Heart right ventricle (tissue), 16 donors: ENCODE measurements at regions not wholly inside any gene's neighbourhood (a gene's known extent, or its start where the extent isn't known, plus 50 kb on each side); places are given as distances from the start of the nearest gene placed in this dataset.

Source experiments
- ATAC-seq, 8 donors: fragments of 200-7000 bp; cut with Tn5 transposase; one replicate each; pipeline ENCODE4 v1.9.1; 2020; ENCODE audit warnings: mild to moderate bottlenecking in 8 of 8, moderate library complexity in 8 of 8, moderate number of reproducible peaks in 1 of 8
- DNase-seq, 2 donors: peaks; one replicate each; pipeline ENCODE4 v3.0.0-alpha.2; 2020
- H3K27ac ChIP-seq, 10 donors: fragments of 200-600 bp; sonication (generic) in 2 of 10; one replicate each; pipeline versions ENCODE4 v1.5.0 to v1.8.0; 2020 to 2022; ENCODE audit warnings: mild to moderate bottlenecking in 3 of 10
- H3K27me3 ChIP-seq, 7 donors: fragments of 200-600 bp; one replicate each; pipeline ENCODE4 v1.8.0; 2021 to 2022; ENCODE audit warnings: mild to moderate bottlenecking in 2 of 7
- H3K36me3 ChIP-seq, 9 donors: fragments of 200-600 bp; sonication (generic) in 1 of 9; one replicate each; pipeline versions ENCODE4 v1.5.0 to v1.8.0; 2020 to 2022; ENCODE audit warnings: mild to moderate bottlenecking in 2 of 9
- H3K4me1 ChIP-seq, 9 donors: fragments of 200-600 bp; sonication (generic) in 1 of 9; one replicate each; pipeline versions ENCODE4 v1.5.0 to v1.8.0; 2020 to 2022; ENCODE audit warnings: mild to moderate bottlenecking in 4 of 9
- H3K4me3 ChIP-seq, 10 donors: fragments of 200-600 bp; sonication (generic) in 2 of 10; one replicate each; pipeline versions ENCODE4 v1.5.0 to v1.8.0; 2020 to 2022; ENCODE audit warnings: mild to moderate bottlenecking in 7 of 10, moderate library complexity in 2 of 10
- H3K9me3 ChIP-seq, 11 donors: fragments of 200-600 bp in 10 of 11; sonication (generic) in 2 of 11; one replicate each; pipeline versions ENCODE4 v1.5.0 to v1.8.0; 2013 to 2022; ENCODE audit warnings: mild to moderate bottlenecking in 2 of 11, control low read depth in 1 of 11, moderate library complexity in 1 of 11
- WGBS, 2 donors: extraction: QIAGEN DNeasy Blood & Tissue Kit; methylation state at CpG; one replicate each; pipeline ENCODE4 v1.1.7; 2013; ENCODE audit warnings: inconsistent platforms in 1 of 2; 5-methylcytosine and 5-hydroxymethylcytosine counted together
- intact Hi-C, 10 donors: fragments of 100-400 bp; cut with DNase I; formaldehyde crosslinking; loops; one replicate each; pipeline versions ENCODE4 v1.11.1 to v1.14.2; 2022
- TF ChIP-seq, protein P1 (sequence below), 9 donors: fragments of 200-600 bp; sonication (generic) in 2 of 9; IDR thresholded peaks; one replicate each; pipeline versions ENCODE4 v1.5.0 to v1.8.0; 2021 to 2022; ENCODE audit warnings: antibody characterized with exemption in 9 of 9, mild to moderate bottlenecking in 5 of 9, moderate library complexity in 1 of 9
- donor health status: Arrhythmogenic right ventricular cardiomyopathy.
- donor health status: ischemic (EF 13 %, LVEDD 7.1; RV severe dilation, severe dysfunction).
- donor health status: healthy with polysubstance abuse.
- donor health status: DM: no; HTN: yes; CAD: no.
- donor health status: DM: no; HTN: no; CAD: no.
- donor health status: ischemic (EF 25% LVEDD 6.9; RV normal size, moderate dysfunction).
- donor health status: ischemic (EF 25% LVEDD 5.7; RV mildly dilated, moderate dysfunction).
- donor health status: healthy.
- donor health status: DM: yes; HTN: yes; CAD: no.
- donor health status: Ischemic cardiomyopathy.
- donor health status: ischemic (EF 35%, LVEDD 5.7; RV mildly dilated, moderate dysfunction).
- donor health status: nonischemic (EF 11% LVEDD 7.7; RV severe dilation, severe dysfunction).
- donor health status: DM: yes; HTN: yes; CAD: no.
- donor health status: PGD.
- donor health status: ischemic (EF 29% LVEDD 5.4; RV normal size, mild dysfunction).
- donor health status: nonischemic (EF 23%, LVEDD 6.1; RV moderate dilation, normal function).

GRCh38 chr1:115142616-115143015 lies 53.3 kb upstream of the TSPAN2 start:
- Histone ChIP-seq H3K4me1 (peaks cover 0 to 27% (median 16%) of the 10 kb centered on the region in 9 donors), H3K9me3 (no peaks in the 10 kb centered on the region), H3K36me3 (no peaks in the 10 kb centered on the region), H3K27me3 (peaks cover 0 to 25% (median 0%) of the 10 kb centered on the region in 7 donors), H3K4me3 (no peak overlapping the region), H3K27ac (peak overlapping the region in 5 of 10 donors; percentile 4 to 37 (median 30))
- 17 to 36% methylated on average over 3 of the region's 3 CpGs for WGBS, 2 donors
- TF ChIP-seq, protein P1, sequence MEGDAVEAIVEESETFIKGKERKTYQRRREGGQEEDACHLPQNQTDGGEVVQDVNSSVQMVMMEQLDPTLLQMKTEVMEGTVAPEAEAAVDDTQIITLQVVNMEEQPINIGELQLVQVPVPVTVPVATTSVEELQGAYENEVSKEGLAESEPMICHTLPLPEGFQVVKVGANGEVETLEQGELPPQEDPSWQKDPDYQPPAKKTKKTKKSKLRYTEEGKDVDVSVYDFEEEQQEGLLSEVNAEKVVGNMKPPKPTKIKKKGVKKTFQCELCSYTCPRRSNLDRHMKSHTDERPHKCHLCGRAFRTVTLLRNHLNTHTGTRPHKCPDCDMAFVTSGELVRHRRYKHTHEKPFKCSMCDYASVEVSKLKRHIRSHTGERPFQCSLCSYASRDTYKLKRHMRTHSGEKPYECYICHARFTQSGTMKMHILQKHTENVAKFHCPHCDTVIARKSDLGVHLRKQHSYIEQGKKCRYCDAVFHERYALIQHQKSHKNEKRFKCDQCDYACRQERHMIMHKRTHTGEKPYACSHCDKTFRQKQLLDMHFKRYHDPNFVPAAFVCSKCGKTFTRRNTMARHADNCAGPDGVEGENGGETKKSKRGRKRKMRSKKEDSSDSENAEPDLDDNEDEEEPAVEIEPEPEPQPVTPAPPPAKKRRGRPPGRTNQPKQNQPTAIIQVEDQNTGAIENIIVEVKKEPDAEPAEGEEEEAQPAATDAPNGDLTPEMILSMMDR (IDR thresholded peaks at IDR 0.05), result peak in 6 of 9 donors; percentile 14 to 53 (median 28)
- DNase-seq (peak in 1 of 2 donors; percentile 15), ATAC-seq (peak in 5 of 8 donors; percentile 26 to 64 (median 46))
- intact Hi-C loops, result loop anchor here in 7 of 10 donors (5.0 to 10.0 kb wide), 8 partner anchors 35 to 362 kb away; partner anchors contain the start of gene NGF (in 3 of the 7)

DNA sequence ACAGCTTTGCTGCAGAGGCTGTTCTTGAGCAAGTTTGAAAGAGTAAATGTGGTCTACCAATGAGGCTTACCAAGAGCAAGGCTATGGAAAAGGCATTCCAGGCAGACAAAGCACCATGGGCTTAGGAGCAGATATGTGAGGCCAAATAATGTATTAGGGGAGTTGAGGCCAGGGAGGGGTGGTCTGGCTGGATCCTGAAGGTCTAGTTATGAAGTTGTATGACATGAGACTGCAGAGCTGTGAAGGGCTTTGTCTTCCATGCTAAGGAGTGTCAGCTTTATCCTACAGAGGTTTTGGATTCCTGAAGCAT lies 51.8 kb upstream of the TSPAN2 start:
- TF ChIP-seq, protein P1 (IDR thresholded peaks at IDR 0.05), result no peak
- peaks cover 0 to 12% (median 0%) of the 10 kb centered on the region in 7 donors for H3K27me3 ChIP-seq
- H3K27ac ChIP-seq, result no peak overlapping the region
- peaks cover 0 to 27% (median 16%) of the 10 kb centered on the region in 9 donors for H3K4me1 ChIP-seq
- no peak overlapping the region for H3K4me3 ChIP-seq
- no peaks in the 10 kb centered on the region for H3K36me3 ChIP-seq
- DNase-seq (no peak), ATAC-seq (no peak)
- no peaks in the 10 kb centered on the region for H3K9me3 ChIP-seq
- intact Hi-C loops, result loop anchor here in 7 of 10 donors (5.0 to 10.0 kb wide), 8 partner anchors 36 to 364 kb away; partner anchors contain the start of gene NGF (in 3 of the 7)

- no peak for DNase-seq
- WGBS, 2 donors, result 86 to 94% methylated on average over 2 of the region's 2 CpGs
Measured at GRCh38 chr1:115140442-115141144, 51.3 kb upstream of the TSPAN2 start.

DNA sequence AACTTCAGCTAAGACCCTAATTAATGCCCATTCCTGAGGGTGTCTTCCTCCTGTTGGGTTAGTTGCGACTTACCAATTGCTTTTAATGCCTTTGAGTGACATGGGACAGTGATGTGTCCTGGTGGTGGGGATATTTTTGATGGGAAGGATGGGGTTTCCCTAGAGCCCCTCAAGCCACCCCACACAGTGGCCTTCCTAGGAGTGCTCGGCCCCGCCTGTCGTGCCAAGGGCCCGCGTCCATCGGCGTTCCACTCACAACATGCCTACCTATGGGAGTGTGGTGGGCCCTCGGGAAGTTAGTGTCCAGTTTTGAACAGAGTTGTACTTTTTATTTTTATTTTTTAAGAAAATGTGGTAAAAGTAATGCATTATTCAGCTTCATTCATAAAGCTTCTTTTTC lies 50.1 kb upstream of the TSPAN2 start:
- Histone ChIP-seq H3K4me1 (peaks cover 0 to 37% (median 16%) of the 10 kb centered on the region in 9 donors), H3K27ac (peak overlapping the region in 5 of 10 donors; percentile 25 to 59 (median 32)), H3K36me3 (no peaks in the 10 kb centered on the region), H3K27me3 (peaks cover 0 to under 1% (median 0%) of the 10 kb centered on the region in 7 donors), H3K9me3 (no peaks in the 10 kb centered on the region), H3K4me3 (no peak overlapping the region)
- TF ChIP-seq, protein P1 (IDR thresholded peaks at IDR 0.05), result no peak
- DNase-seq (no peak), ATAC-seq (peak in 2 of 8 donors; percentile 5 to 24)
- 91% methylated on average over 9 of the region's 9 CpGs for WGBS, 2 donors
- intact Hi-C loops, result loop anchor here (1.0 to 10.0 kb wide), 17 partner anchors 125 to 458 kb away; partner anchors contain the start of gene NGF (in 1 of the 10)

More at GRCh38 chr1:115140442-115141144, 51.3 kb upstream of the TSPAN2 start:
- Histone ChIP-seq H3K4me1 (peaks cover 0 to 27% (median 16%) of the 10 kb centered on the region in 9 donors), H3K9me3 (no peaks in the 10 kb centered on the region), H3K4me3 (no peak overlapping the region), H3K36me3 (no peaks in the 10 kb centered on the region), H3K27me3 (peaks cover 0 to 12% (median 0%) of the 10 kb centered on the region in 7 donors), H3K27ac (no peak overlapping the region)
- TF ChIP-seq, protein P1 (IDR thresholded peaks at IDR 0.05), result no peak
- intact Hi-C loops, result loop anchor here in 7 of 10 donors (5.0 to 10.0 kb wide), 8 partner anchors 37 to 364 kb away; partner anchors contain the start of gene NGF (in 3 of the 7)
- no peak for ATAC-seq
